ENCODE measurements at regions not wholly inside any gene's neighbourhood (a gene's known extent, or its start where the extent isn't known, plus 50 kb on each side); places are given as distances from the start of the nearest gene placed in this dataset.

- no peak for TF ChIP-seq REST (IDR thresholded peaks at IDR 0.05; ENCODE audit: unreplicated experiment)
- TF ChIP-seq ZNF462 (CRISPR knock-in tag; IDR thresholded peaks at IDR 0.05): no peak
- TF ChIP-seq EZH2phosphoT487 (IDR thresholded peaks at IDR 0.05; ENCODE audit: unreplicated experiment): no peak
- TF ChIP-seq JUNB (IDR thresholded peaks at IDR 0.05; ENCODE audit: unreplicated experiment): no peak
- no peak for TF ChIP-seq ZNF114 (CRISPR knock-in tag; IDR thresholded peaks at IDR 0.05)
These were observed 156.0 kb upstream of the PLEKHG7 start (continued) for GRCh38 chr12:92546635-92547348.

All from GM23338 (cell line).